GM06990 (cell line): ENCODE measurements at regions not wholly inside any gene's neighbourhood (a gene's known extent, or its start where the extent isn't known, plus 50 kb on each side); places are given as distances from the start of the nearest gene placed in this dataset.

Experiments used
- DNase-seq: peaks from one replicate; pipeline ENCODE4 v3.0.0-alpha.2; 2011; ENCODE audit not compliant: insufficient read length; ENCODE audit errors: extremely low read depth
- H3K27me3 ChIP-seq: replicated peaks from 2 replicates; pipeline ENCODE4 v1.6.0; 2011; ENCODE audit warnings: low read length; ENCODE audit not compliant: control insufficient read depth, insufficient read depth
- H3K36me3 ChIP-seq: 2 replicates; pipeline ENCODE4 v1.5.1; 2011; ENCODE audit warnings: low read length; ENCODE audit not compliant: control insufficient read depth, insufficient read depth
- H3K4me3 ChIP-seq: replicated peaks from 2 replicates; pipeline ENCODE4 v1.5.1; 2011; ENCODE audit warnings: low read depth, mild to moderate bottlenecking, control low read depth, low read length
- CTCF ChIP-seq: IDR thresholded peaks from 2 replicates; pipeline ENCODE4 v1.5.1; 2011; ENCODE audit warnings: low read length, control low read depth, mild to moderate bottlenecking, inconsistent platforms; ENCODE audit not compliant: insufficient read depth, poor library complexity, severe bottlenecking

- no peak for DNase-seq
- H3K36me3 ChIP-seq: no peaks in the 10 kb centered on the region
- H3K4me3 ChIP-seq: no peak overlapping the region
- H3K27me3 ChIP-seq: peaks cover 2% of the 10 kb centered on the region
- no peak for TF ChIP-seq CTCF
Measured at GRCh38 chr3:124075753-124076152, 83.8 kb upstream of the ROPN1 start.

- TF ChIP-seq CTCF: no peak
- H3K27me3 ChIP-seq: peaks cover 2% of the 10 kb centered on the region
- H3K4me3 ChIP-seq: no peak overlapping the region
- no peaks in the 10 kb centered on the region for H3K36me3 ChIP-seq
- DNase-seq: no peak
Measured at GRCh38 chr3:124076235-124076634, 84.3 kb upstream of the ROPN1 start.

GRCh38 chr3:124078953-124079911, 87.3 kb upstream of the ROPN1 start:
- TF ChIP-seq CTCF: peak; percentile 73
- H3K36me3 ChIP-seq: no peaks in the 10 kb centered on the region
- no peak for DNase-seq
- no peaks in the 10 kb centered on the region; the same call in 1 of the 2 replicates for H3K27me3 ChIP-seq
- no peak overlapping the region for H3K4me3 ChIP-seq

GRCh38 chr3:124079912-124080276, 88.0 kb upstream of the ROPN1 start:
- Histone ChIP-seq H3K27me3 (no peaks in the 10 kb centered on the region; the same call in 1 of the 2 replicates), H3K4me3 (no peak overlapping the region), H3K36me3 (no peaks in the 10 kb centered on the region)
- DNase-seq: no peak
- TF ChIP-seq CTCF: no peak

- no peak for DNase-seq
- H3K4me3 ChIP-seq: no peak overlapping the region
- no peaks in the 10 kb centered on the region for H3K27me3 ChIP-seq
- H3K36me3 ChIP-seq: no peaks in the 10 kb centered on the region
- no peak for TF ChIP-seq CTCF
Measured at GRCh38 chr3:124082343-124082742, 90.4 kb upstream of the ROPN1 start.
